ENCODE measurements at regions not wholly inside any gene's neighbourhood (a gene's known extent, or its start where the extent isn't known, plus 50 kb on each side); places are given as distances from the start of the nearest gene placed in this dataset.

DNA sequence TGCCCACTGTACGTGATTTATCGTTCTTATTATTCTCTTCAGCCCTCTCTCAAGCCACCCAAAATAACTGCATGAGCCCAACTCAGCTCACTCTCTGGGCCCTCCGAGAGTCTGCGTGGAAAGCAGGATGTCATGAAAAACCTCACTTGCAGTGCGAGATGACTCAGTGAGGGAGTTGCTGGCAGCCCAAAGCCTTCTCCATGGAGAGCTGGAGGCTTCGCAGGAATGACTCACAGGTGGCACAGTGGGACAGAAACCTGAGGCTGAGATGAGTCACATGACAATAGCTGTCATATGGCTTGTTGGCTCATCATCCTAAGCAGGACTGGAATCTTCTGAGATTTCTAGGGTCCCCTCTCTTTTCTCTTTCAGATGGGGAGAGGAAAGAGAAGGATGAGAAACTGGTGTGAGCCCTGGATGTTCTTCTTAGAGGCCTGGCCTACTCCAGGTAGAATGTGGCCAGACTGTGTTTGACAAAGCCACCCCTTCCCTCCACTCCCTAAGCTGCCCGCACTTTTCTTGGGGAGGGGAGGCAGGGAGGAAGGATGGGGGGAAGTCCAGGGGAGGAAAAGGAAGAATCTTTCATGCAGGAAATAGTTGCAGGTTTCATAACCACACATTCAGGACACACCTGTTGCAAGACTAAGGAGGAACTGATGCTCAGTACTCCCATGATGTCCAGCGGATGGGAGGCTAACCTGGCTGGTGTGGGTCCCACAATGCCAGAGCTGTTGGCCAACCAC, 160.6 kb upstream of the RPL38 start:
- no peaks in the 10 kb centered on the region for H3K36me3 ChIP-seq (ENCODE audit: control insufficient read depth, insufficient read depth, low read length)
- H3K4me3 ChIP-seq (ENCODE audit: insufficient read depth, low read depth, low read length, poor library complexity, severe bottlenecking): no peak overlapping the region
- H3K27me3 ChIP-seq (replicated peaks; ENCODE audit: control insufficient read depth, insufficient read depth, low read length, poor library complexity, severe bottlenecking): no peaks in the 10 kb centered on the region
- no peaks in the 10 kb centered on the region for H3K9me3 ChIP-seq (ENCODE audit: control insufficient read depth, low read length)
- DNase-seq: no peak
- no peak overlapping the region for H3K27ac ChIP-seq (ENCODE audit: insufficient read depth, low read length, poor library complexity, severe bottlenecking)
- no peaks in the 10 kb centered on the region for H3K4me1 ChIP-seq (ENCODE audit: control insufficient read depth, insufficient read depth, low read length, poor library complexity, severe bottlenecking)

DNA sequence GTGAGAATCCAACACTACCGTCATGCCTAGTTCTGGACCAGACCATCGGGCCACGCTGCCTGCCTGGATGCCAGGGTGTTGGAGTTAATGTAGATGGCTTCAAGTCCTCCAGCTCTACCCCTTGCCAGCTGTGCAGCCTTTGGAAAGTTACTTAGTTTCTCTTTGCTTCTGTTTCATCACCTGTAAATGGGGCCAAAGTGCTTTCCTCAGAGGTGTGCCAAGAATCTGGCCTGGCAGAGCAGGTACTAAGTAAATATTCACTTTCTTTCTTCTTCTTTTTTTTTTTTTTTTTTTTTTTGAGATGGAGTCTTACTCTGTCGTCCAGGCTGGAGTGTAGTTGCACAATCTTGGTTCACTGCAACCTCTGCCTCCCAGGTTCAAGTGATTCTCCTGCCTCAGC, 159.5 kb upstream of the RPL38 start:
- Histone ChIP-seq H3K4me1 (ENCODE audit: control insufficient read depth, insufficient read depth, low read length, poor library complexity, severe bottlenecking) (no peaks in the 10 kb centered on the region), H3K36me3 (ENCODE audit: control insufficient read depth, insufficient read depth, low read length) (no peaks in the 10 kb centered on the region), H3K27me3 (replicated peaks; ENCODE audit: control insufficient read depth, insufficient read depth, low read length, poor library complexity, severe bottlenecking) (no peaks in the 10 kb centered on the region), H3K27ac (ENCODE audit: insufficient read depth, low read length, poor library complexity, severe bottlenecking) (no peak overlapping the region), H3K4me3 (ENCODE audit: insufficient read depth, low read depth, low read length, poor library complexity, severe bottlenecking) (no peak overlapping the region), H3K9me3 (ENCODE audit: control insufficient read depth, low read length) (no peaks in the 10 kb centered on the region)
- no peak for DNase-seq

DNA sequence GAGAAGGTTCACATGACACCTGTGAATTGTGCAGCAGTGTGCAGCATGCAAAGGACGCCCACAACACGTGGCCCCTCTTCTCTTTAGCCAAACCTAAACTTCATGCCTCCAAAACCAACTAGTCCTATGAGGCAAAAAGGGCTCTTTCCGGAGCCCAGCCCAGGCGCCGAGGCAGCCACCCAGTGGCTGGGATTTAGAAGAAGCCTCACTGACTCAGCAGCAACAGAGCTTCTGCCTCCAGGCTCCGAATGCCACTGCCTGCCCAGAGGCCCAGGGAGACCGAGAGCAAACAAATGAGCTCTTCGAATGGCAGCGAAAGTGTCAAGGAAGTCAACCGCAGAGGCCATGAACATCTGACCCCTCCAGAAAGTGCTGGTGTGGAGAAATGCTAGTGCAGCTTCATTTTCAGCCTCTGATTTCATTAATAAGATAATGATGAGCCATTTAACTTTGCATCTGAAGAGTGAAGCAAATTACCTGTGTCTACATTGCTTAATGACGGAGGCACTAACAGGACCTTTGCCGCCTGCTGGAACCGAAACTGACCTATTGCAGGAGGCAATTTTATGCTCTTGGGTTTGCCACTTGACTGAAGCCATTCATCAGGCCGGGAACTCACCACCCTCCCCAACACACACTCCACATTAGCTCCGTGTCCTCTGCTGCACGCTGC, 157.7 kb upstream of the RPL38 start:
- H3K27ac ChIP-seq (ENCODE audit: insufficient read depth, low read length, poor library complexity, severe bottlenecking): no peak overlapping the region
- no peaks in the 10 kb centered on the region for H3K36me3 ChIP-seq (ENCODE audit: control insufficient read depth, insufficient read depth, low read length)
- H3K4me1 ChIP-seq (ENCODE audit: control insufficient read depth, insufficient read depth, low read length, poor library complexity, severe bottlenecking): no peaks in the 10 kb centered on the region
- no peaks in the 10 kb centered on the region for H3K9me3 ChIP-seq (ENCODE audit: control insufficient read depth, low read length)
- H3K4me3 ChIP-seq (ENCODE audit: insufficient read depth, low read depth, low read length, poor library complexity, severe bottlenecking): no peak overlapping the region
- H3K27me3 ChIP-seq (replicated peaks; ENCODE audit: control insufficient read depth, insufficient read depth, low read length, poor library complexity, severe bottlenecking): peaks cover 4% of the 10 kb centered on the region
- DNase-seq: no peak

DNA sequence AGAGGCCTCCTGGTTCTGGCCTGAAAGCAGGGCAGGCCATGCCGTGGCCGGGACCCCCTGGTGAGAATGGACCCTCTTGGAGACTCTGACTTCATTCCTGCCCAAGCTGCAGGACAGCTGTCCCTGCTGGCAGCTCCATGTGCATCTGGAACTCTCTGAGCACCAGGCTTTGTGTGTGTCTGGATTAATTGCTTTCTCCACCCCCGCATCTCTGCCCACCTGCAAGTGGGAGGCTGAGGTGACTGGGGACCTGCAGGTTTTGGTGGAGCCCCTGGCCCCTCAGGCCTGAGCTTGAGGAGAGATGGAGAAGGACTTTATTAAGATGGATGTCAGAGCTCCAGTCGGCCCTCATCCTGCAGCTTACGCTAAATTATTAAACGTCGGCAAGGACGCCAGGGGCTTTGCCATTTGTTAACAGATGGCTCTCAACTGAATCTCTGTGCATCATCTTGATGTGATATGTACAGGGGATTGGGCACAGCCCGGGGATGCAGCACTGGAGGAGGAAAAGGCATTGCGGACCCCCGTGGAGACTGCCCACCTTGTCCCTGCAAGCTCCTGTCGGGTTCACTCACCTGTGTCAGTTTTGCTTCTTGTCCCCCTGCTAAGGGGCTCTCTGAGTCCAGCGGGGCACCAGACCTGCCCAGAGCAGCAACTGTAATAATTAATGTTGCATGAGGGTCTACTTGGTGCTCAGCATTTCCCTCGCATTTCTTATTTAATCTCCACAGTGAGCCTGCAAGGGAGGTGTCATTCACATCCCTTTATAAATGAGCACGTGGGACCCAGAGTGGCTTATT, 154.1 kb upstream of the RPL38 start:
- DNase-seq: no peak
- Histone ChIP-seq H3K36me3 (ENCODE audit: control insufficient read depth, insufficient read depth, low read length) (no peaks in the 10 kb centered on the region), H3K9me3 (ENCODE audit: control insufficient read depth, low read length) (no peaks in the 10 kb centered on the region), H3K27ac (ENCODE audit: insufficient read depth, low read length, poor library complexity, severe bottlenecking) (no peak overlapping the region), H3K27me3 (replicated peaks; ENCODE audit: control insufficient read depth, insufficient read depth, low read length, poor library complexity, severe bottlenecking) (peaks cover 7% of the 10 kb centered on the region), H3K4me3 (ENCODE audit: insufficient read depth, low read depth, low read length, poor library complexity, severe bottlenecking) (no peak overlapping the region), H3K4me1 (ENCODE audit: control insufficient read depth, insufficient read depth, low read length, poor library complexity, severe bottlenecking) (no peaks in the 10 kb centered on the region)

DNA sequence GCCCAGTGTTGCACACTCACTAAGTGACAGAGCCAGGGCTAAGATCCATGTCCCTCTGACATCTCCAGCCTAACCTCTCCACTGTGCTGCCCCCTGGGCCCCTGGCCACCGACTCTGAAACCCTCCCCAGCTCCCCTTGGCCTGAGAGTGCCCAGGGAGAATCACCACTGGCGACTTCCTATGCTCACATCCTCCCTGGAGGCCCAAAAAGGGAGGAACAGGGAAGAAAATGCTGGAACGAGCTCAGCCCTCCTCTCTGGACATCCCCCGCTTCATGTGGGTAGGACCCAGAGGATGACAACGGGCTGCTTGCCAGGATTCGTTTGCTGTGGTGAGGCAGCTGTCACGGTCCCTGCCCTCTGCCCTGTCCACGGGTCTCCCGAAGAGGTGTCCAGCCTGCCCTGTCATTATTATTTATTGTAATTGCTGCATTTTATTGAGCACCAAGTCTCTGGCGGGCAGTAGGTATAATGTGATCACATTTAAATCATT, 153.5 kb upstream of the RPL38 start:
- Histone ChIP-seq H3K4me1 (ENCODE audit: control insufficient read depth, insufficient read depth, low read length, poor library complexity, severe bottlenecking) (no peaks in the 10 kb centered on the region), H3K36me3 (ENCODE audit: control insufficient read depth, insufficient read depth, low read length) (no peaks in the 10 kb centered on the region), H3K27ac (ENCODE audit: insufficient read depth, low read length, poor library complexity, severe bottlenecking) (no peak overlapping the region), H3K9me3 (ENCODE audit: control insufficient read depth, low read length) (no peaks in the 10 kb centered on the region), H3K27me3 (replicated peaks; ENCODE audit: control insufficient read depth, insufficient read depth, low read length, poor library complexity, severe bottlenecking) (peaks cover 7% of the 10 kb centered on the region), H3K4me3 (ENCODE audit: insufficient read depth, low read depth, low read length, poor library complexity, severe bottlenecking) (no peak overlapping the region)
- DNase-seq: no peak

DNA sequence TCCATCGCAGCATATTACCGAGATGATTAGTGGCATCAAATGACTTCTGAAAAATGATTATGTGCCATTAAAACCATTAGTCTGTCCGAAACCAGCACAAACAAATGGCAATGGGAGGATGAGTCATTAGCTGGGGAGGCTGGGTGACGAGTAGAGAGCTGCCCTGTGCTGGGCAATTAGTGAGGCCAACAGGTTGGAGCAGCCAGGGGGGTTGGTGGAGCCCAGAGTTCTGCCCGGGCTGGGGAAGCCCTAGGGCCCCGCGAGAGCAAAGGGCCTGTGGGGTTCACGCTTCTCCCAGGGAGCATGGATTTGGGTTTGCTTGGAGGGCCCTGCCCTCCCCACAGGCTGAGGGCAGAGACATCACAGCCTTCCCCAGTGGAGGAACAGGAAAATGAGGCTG, 152.1 kb upstream of the RPL38 start:
- no peaks in the 10 kb centered on the region for H3K36me3 ChIP-seq (ENCODE audit: control insufficient read depth, insufficient read depth, low read length)
- H3K9me3 ChIP-seq (ENCODE audit: control insufficient read depth, low read length): no peaks in the 10 kb centered on the region
- no peak for DNase-seq
- H3K4me3 ChIP-seq (ENCODE audit: insufficient read depth, low read depth, low read length, poor library complexity, severe bottlenecking): no peak overlapping the region
- H3K4me1 ChIP-seq (ENCODE audit: control insufficient read depth, insufficient read depth, low read length, poor library complexity, severe bottlenecking): no peaks in the 10 kb centered on the region
- H3K27ac ChIP-seq (ENCODE audit: insufficient read depth, low read length, poor library complexity, severe bottlenecking): no peak overlapping the region
- peaks cover 7% of the 10 kb centered on the region for H3K27me3 ChIP-seq (replicated peaks; ENCODE audit: control insufficient read depth, insufficient read depth, low read length, poor library complexity, severe bottlenecking)

DNA sequence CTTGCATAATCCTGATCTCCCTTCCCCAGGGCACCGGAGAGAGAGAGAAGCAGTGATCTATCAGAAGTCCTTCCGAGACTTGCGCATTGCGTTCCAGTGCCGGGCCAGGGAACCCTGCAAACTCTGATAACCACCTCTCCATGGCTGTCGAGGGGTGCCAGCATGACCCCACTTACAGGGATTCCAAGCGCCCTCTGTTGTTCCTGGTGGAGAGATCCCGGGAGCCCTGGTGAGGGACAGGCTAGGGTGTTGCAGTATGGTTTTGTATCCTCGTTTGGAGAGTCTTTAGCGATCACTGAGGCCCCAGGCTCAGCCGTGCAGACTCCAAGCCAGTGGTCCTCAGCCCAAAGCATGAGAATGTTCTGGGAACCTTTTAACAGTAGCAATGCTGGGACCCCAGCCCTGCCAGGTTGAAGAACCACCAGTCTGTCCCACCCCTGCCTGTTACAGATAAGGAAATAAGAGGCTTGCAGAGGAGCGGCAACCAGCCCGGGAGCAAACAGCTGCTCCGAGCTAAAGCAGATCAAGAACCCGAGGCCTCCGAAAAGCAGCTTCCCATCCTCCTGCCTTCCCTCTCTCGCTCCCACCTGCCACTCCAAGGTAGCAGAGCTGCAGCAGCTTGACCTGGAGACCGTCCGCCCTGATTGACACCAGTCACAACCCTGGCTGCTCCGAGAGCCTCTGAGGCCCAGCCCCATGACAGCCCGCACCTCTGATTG, 150.3 kb upstream of the RPL38 start:
- Histone ChIP-seq H3K9me3 (ENCODE audit: control insufficient read depth, low read length) (no peaks in the 10 kb centered on the region), H3K36me3 (ENCODE audit: control insufficient read depth, insufficient read depth, low read length) (no peaks in the 10 kb centered on the region), H3K4me3 (ENCODE audit: insufficient read depth, low read depth, low read length, poor library complexity, severe bottlenecking) (no peak overlapping the region), H3K27ac (ENCODE audit: insufficient read depth, low read length, poor library complexity, severe bottlenecking) (no peak overlapping the region), H3K27me3 (replicated peaks; ENCODE audit: control insufficient read depth, insufficient read depth, low read length, poor library complexity, severe bottlenecking) (peaks cover 7% of the 10 kb centered on the region), H3K4me1 (ENCODE audit: control insufficient read depth, insufficient read depth, low read length, poor library complexity, severe bottlenecking) (no peaks in the 10 kb centered on the region)
- no peak for DNase-seq

DNA sequence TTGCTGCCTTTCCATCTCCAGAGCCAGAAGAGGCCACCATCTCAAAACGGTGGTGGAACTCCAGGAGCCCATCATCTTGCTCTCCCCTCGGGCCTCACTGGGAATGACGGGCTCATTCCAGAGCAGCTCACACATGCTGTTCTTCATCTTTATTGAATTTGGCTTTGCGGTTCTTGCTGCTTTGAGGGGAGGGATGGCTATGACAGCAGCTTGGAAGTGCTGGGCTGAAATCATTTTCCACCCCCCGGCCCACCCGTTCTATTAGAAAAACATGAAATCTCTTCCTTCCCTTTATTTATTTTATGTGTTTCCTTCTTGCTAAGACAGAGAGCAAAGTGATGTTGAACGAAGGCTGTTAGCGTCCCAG, 149.8 kb upstream of the RPL38 start:
- Histone ChIP-seq H3K9me3 (ENCODE audit: control insufficient read depth, low read length) (no peaks in the 10 kb centered on the region), H3K36me3 (ENCODE audit: control insufficient read depth, insufficient read depth, low read length) (no peaks in the 10 kb centered on the region), H3K27ac (ENCODE audit: insufficient read depth, low read length, poor library complexity, severe bottlenecking) (no peak overlapping the region), H3K4me1 (ENCODE audit: control insufficient read depth, insufficient read depth, low read length, poor library complexity, severe bottlenecking) (no peaks in the 10 kb centered on the region), H3K27me3 (replicated peaks; ENCODE audit: control insufficient read depth, insufficient read depth, low read length, poor library complexity, severe bottlenecking) (peaks cover 7% of the 10 kb centered on the region), H3K4me3 (ENCODE audit: insufficient read depth, low read depth, low read length, poor library complexity, severe bottlenecking) (no peak overlapping the region)
- no peak for DNase-seq

DNA sequence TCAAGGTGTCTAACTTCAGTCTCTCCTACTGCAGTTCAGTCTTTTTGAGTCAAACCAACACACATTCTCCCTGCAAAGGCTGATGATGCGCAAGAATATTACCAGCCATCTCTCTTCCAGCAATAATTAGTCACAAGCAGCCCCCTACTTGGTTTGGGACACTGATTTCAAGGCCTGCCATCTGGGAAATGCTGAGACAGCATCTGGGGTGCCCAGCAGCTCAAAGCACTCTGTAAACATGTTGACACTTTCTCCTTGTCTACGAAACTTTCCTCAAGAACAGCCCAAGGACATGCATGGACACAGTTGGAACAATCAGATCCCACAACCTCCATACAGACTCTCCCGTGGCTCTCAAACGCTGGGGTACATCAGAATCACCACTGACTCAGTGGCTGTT, 149.2 kb upstream of the RPL38 start:
- Histone ChIP-seq H3K4me3 (ENCODE audit: insufficient read depth, low read depth, low read length, poor library complexity, severe bottlenecking) (no peak overlapping the region), H3K27me3 (replicated peaks; ENCODE audit: control insufficient read depth, insufficient read depth, low read length, poor library complexity, severe bottlenecking) (peaks cover 6% of the 10 kb centered on the region), H3K4me1 (ENCODE audit: control insufficient read depth, insufficient read depth, low read length, poor library complexity, severe bottlenecking) (no peaks in the 10 kb centered on the region), H3K27ac (ENCODE audit: insufficient read depth, low read length, poor library complexity, severe bottlenecking) (no peak overlapping the region), H3K36me3 (ENCODE audit: control insufficient read depth, insufficient read depth, low read length) (no peaks in the 10 kb centered on the region), H3K9me3 (ENCODE audit: control insufficient read depth, low read length) (no peaks in the 10 kb centered on the region)
- no peak for DNase-seq
